HCT116 (cell line): ENCODE measurements at regions not wholly inside any gene's neighbourhood (a gene's known extent, or its start where the extent isn't known, plus 50 kb on each side); places are given as distances from the start of the nearest gene placed in this dataset.

Experiments
- ATAC-seq: fragments of 200-7000 bp; cut with Tn5 transposase; 2 replicates; pipeline ENCODE4 v1.9.1; 2020; ENCODE audit warnings: mild to moderate bottlenecking, moderate library complexity
- BruUV-seq: library from RNA; stranded (reverse); fragments of 400-500 nt; replicated peaks from 2 replicates; lab custom pipeline; 2021; lab: Mats Ljungman, UMichigan
- CTCF ChIA-PET: fragments of 300-600 bp; sonication (Branson Sonifier 250); formaldehyde crosslinking; loops from one replicate; lab custom pipeline; 2021; ENCODE audit warnings: antibody characterized with exemption; lab: Charles Lee
- POLR2A ChIA-PET: fragments of 300-600, 350-600 bp; sonication (Branson Sonifier 250); formaldehyde crosslinking; loops from one replicate; lab custom pipeline; 2021; ENCODE audit warnings: antibody characterized with exemption; lab: Charles Lee
- RAD21 ChIA-PET, 2 experiments: fragments of 300-600 bp; sonication (Branson Sonifier 250); formaldehyde crosslinking; loops; one replicate each; lab custom pipeline; 2023; ENCODE audit warnings: low total read pairs in 2 of 2; ENCODE audit not compliant: uncharacterized antibody in 2 of 2, unreplicated experiment in 2 of 2, low non-redundant PET in 1 of 2; lab: Charles Lee
- DNase-seq: peaks from one replicate; pipeline ENCODE4 v3.0.0-alpha.2; 2010; ENCODE audit warnings: low read depth, low spot score
- H2AFZ ChIP-seq: fragments of 200-600 bp; shearing (Covaris generic), sonication (generic); 2 replicates; pipeline ENCODE4 v1.6.1; 2017; ENCODE audit warnings: low read depth, mixed run types, mixed read lengths, antibody characterized with exemption, low read length; ENCODE audit not compliant: poor library complexity, severe bottlenecking
- H3K27ac ChIP-seq: 2 replicates; pipeline ENCODE4 v1.5.1; 2012; ENCODE audit warnings: low read depth, low read length
- H3K27me3 ChIP-seq: fragments of 200-600 bp; sonication (generic); 2 replicates; pipeline ENCODE4 v1.6.1; 2016; ENCODE audit warnings: mixed run types, low read length, mixed read lengths; ENCODE audit not compliant: insufficient read depth
- H3K36me3 ChIP-seq, 2 experiments: fragments of 200-500 bp in 1 of 2; fragments of 200-600 bp in 1 of 2; sonication (Bioruptor generic) in 1 of 2; sonication (generic) in 1 of 2; 2 replicates each; pipeline versions ENCODE4 v1.5.1 to v1.6.1; 2014 to 2016; ENCODE audit warnings: low read length in 2 of 2, inconsistent platforms in 1 of 2, mixed read lengths in 1 of 2, mixed run types in 1 of 2; ENCODE audit not compliant: insufficient read depth in 2 of 2, control insufficient read depth in 1 of 2
- H3K4me1 ChIP-seq, 2 experiments: fragments of 200-600 bp in 1 of 2; sonication (generic) in 1 of 2; 2 replicates each; pipeline versions ENCODE4 v1.5.1 to v1.6.1; 2012 to 2017; ENCODE audit warnings: low read length in 2 of 2, inconsistent platforms in 1 of 2, mild to moderate bottlenecking in 1 of 2, mixed read lengths in 1 of 2, mixed run types in 1 of 2, moderate library complexity in 1 of 2; ENCODE audit not compliant: insufficient read depth in 2 of 2, control insufficient read depth in 1 of 2
- H3K4me2 ChIP-seq: fragments of 200-600 bp; sonication (generic); 2 replicates; pipeline ENCODE4 v1.6.1; 2017; ENCODE audit warnings: mixed run types, low read length, mixed read lengths
- H3K4me3 ChIP-seq, 2 experiments: fragments of 200-600 bp in 1 of 2; sonication (generic) in 1 of 2; replicated peaks in 1 of 2; 2 replicates each; pipeline ENCODE4 v1.5.1; 2011 to 2016; ENCODE audit warnings: low read length in 2 of 2, control low read depth in 1 of 2, low read depth in 1 of 2, mild to moderate bottlenecking in 1 of 2, mixed read lengths in 1 of 2, mixed run types in 1 of 2
- H3K79me2 ChIP-seq: fragments of 200-600 bp; sonication (generic); 2 replicates; pipeline ENCODE4 v1.6.1; 2017; ENCODE audit warnings: mild to moderate bottlenecking, mixed run types, low read length, moderate library complexity, mixed read lengths; ENCODE audit not compliant: insufficient read depth
- H3K9ac ChIP-seq: fragments of 200-600 bp; sonication (generic); 2 replicates; pipeline ENCODE4 v1.6.1; 2016; ENCODE audit warnings: low read length, mixed read lengths
- H3K9me2 ChIP-seq: fragments of 200-600 bp; sonication (generic), shearing (Covaris generic); 2 replicates; pipeline ENCODE4 v1.6.1; 2017; ENCODE audit warnings: mixed run types, mild to moderate bottlenecking, moderate library complexity; ENCODE audit not compliant: insufficient read depth
- H3K9me3 ChIP-seq, 2 experiments: fragments of 200-500 bp in 1 of 2; fragments of 200-600 bp in 1 of 2; sonication (Bioruptor generic) in 1 of 2; sonication (generic) in 1 of 2; 2 replicates each; pipeline ENCODE4 v1.6.1; 2014 to 2017; ENCODE audit warnings: low read length in 2 of 2, mixed read lengths in 2 of 2, inconsistent platforms in 1 of 2, low read depth in 1 of 2, mild to moderate bottlenecking in 1 of 2, mixed run types in 1 of 2, moderate library complexity in 1 of 2; ENCODE audit not compliant: control insufficient read depth in 1 of 2, insufficient read depth in 1 of 2
- H4K20me1 ChIP-seq: fragments of 200-600 bp; sonication (generic), shearing (Covaris generic); 2 replicates; pipeline ENCODE4 v1.6.1; 2017; ENCODE audit warnings: mixed run types, mild to moderate bottlenecking, moderate library complexity; ENCODE audit not compliant: insufficient read depth
- ATF3 ChIP-seq: IDR thresholded peaks from 2 replicates; pipeline ENCODE4 v1.6.1; 2012
- CBX3 ChIP-seq: IDR thresholded peaks from 2 replicates; pipeline ENCODE4 v1.6.1; 2012; ENCODE audit warnings: low read depth
- CTCF ChIP-seq, 3 experiments: fragments of 200-600 bp in 1 of 3; sonication (generic) in 1 of 3; IDR thresholded peaks in 2 of 3; conservative IDR thresholded peaks in 1 of 3; 2 replicates each; pipeline ENCODE4 v1.5.1; 2012 to 2017; ENCODE audit warnings: low read depth in 2 of 3, low read length in 2 of 3, antibody characterized with exemption in 1 of 3, borderline replicate concordance in 1 of 3, control low read depth in 1 of 3, mild to moderate bottlenecking in 1 of 3, mixed read lengths in 1 of 3, mixed run types in 1 of 3, moderate library complexity in 1 of 3; ENCODE audit not compliant: insufficient read depth in 1 of 3
- EGR1 ChIP-seq: IDR thresholded peaks from 2 replicates; pipeline ENCODE4 v1.6.1; 2012; ENCODE audit warnings: low read depth
- EZH2 ChIP-seq: fragments of 200-600 bp; sonication (generic); IDR thresholded peaks from 2 replicates; pipeline ENCODE4 v1.6.1; 2017; ENCODE audit warnings: antibody characterized with exemption, mixed run types
- EZH2phosphoT487 ChIP-seq: fragments of 200-600 bp; IDR thresholded peaks from 2 replicates; pipeline ENCODE4 v1.6.1; 2018; ENCODE audit warnings: antibody characterized with exemption, borderline replicate concordance
- FOSL1 ChIP-seq: IDR thresholded peaks from 2 replicates; pipeline ENCODE4 v1.6.1; 2012; ENCODE audit warnings: low read depth
- JUND ChIP-seq: IDR thresholded peaks from 2 replicates; pipeline ENCODE4 v1.6.1; 2012
- MAX ChIP-seq: IDR thresholded peaks from 2 replicates; pipeline ENCODE4 v1.6.1; 2012
- POLR2A ChIP-seq: IDR thresholded peaks from 2 replicates; pipeline ENCODE4 v1.7.0; 2011; ENCODE audit warnings: borderline replicate concordance; ENCODE audit not compliant: insufficient read depth, insufficient read length; ENCODE audit errors: extremely low read depth
- RAD21 ChIP-seq: IDR thresholded peaks from 2 replicates; pipeline ENCODE4 v1.6.1; 2012; ENCODE audit warnings: low read depth, mild to moderate bottlenecking
- SIN3A ChIP-seq: IDR thresholded peaks from 2 replicates; pipeline ENCODE4 v1.6.1; 2012; ENCODE audit warnings: low read depth
- SRF ChIP-seq: IDR thresholded peaks from 2 replicates; pipeline ENCODE4 v1.6.1; 2012; ENCODE audit warnings: low read depth
- TCF7L2 ChIP-seq: IDR thresholded peaks from 2 replicates; pipeline ENCODE4 v1.7.0; 2011; ENCODE audit warnings: borderline replicate concordance, inconsistent platforms; ENCODE audit not compliant: insufficient read depth, insufficient read length; ENCODE audit errors: extremely low read depth
- YY1 ChIP-seq: IDR thresholded peaks from 2 replicates; pipeline ENCODE4 v1.6.1; 2011; ENCODE audit warnings: low read length, low read depth, moderate library complexity, mild to moderate bottlenecking; ENCODE audit not compliant: insufficient replicate concordance; ENCODE audit errors: extremely low read depth
- ZNF274 ChIP-seq: fragments of 200-500 bp; sonication (Bioruptor generic); IDR thresholded peaks from 2 replicates; pipeline ENCODE4 v1.6.1; 2014; ENCODE audit warnings: mild to moderate bottlenecking, low read depth, low read length, inconsistent platforms
- intact Hi-C: fragments of 100-400 bp; cut with micrococcal nuclease; formaldehyde crosslinking; loops from 2 replicates; pipeline ENCODE4 v1.10.0; 2022

- no peak overlapping the region for H3K27ac ChIP-seq
- no peaks in the 10 kb centered on the region for H4K20me1 ChIP-seq
- H3K36me3 ChIP-seq = no peaks in the 10 kb centered on the region
- ATAC-seq (no peak), DNase-seq (no peak)
- intact Hi-C loops = no loop called here
- no peaks in the 10 kb centered on the region for H3K9me2 ChIP-seq
- no peaks in the 10 kb centered on the region for H3K4me1 ChIP-seq
- no peak overlapping the region for H3K4me2 ChIP-seq
- H3K79me2 ChIP-seq = no peaks in the 10 kb centered on the region
- POLR2A ChIA-PET = no interaction called here
- no peaks in the 10 kb centered on the region for H3K27me3 ChIP-seq
- H3K9me3 ChIP-seq = no peaks in the 10 kb centered on the region
- CTCF ChIA-PET = interaction anchor here (1.1 kb wide), 1 partner anchor 25 kb away, joined by 3 read pairs; no protein-coding TSS in a partner anchor
- BruUV-seq = no TSS peak
- H3K9ac ChIP-seq = no peak overlapping the region
- H3K4me3 ChIP-seq = no peak overlapping the region
- RAD21 ChIA-PET = no interaction called here
- TF ChIP-seq FOSL1 (no peak), TCF7L2 (no peak), EGR1 (no peak), SRF (no peak), JUND (no peak), SIN3A (no peak), ATF3 (no peak), MAX (no peak), YY1 (no peak), POLR2A (no peak), RAD21 (no peak), EZH2 (no peak), ZNF274 (no peak), CBX3 (no peak), EZH2phosphoT487 (no peak), CTCF (IDR thresholded peaks at IDR 0.05 in 2 of 3, conservative IDR thresholded peaks at IDR 0.05 in 1 of 3; ENCODE audit: borderline replicate concordance in 1 of 3, insufficient read depth in 1 of 3, low read depth in 2 of 3, low read length in 2 of 3) (no peak)
- no peak overlapping the region for H2AFZ ChIP-seq
Observed at GRCh38 chr9:79154806-79155205, 417.0 kb upstream of the TLE4 start.
